ENCODE measurements at regions not wholly inside any gene's neighbourhood (a gene's known extent, or its start where the extent isn't known, plus 50 kb on each side); places are given as distances from the start of the nearest gene placed in this dataset.

DNA sequence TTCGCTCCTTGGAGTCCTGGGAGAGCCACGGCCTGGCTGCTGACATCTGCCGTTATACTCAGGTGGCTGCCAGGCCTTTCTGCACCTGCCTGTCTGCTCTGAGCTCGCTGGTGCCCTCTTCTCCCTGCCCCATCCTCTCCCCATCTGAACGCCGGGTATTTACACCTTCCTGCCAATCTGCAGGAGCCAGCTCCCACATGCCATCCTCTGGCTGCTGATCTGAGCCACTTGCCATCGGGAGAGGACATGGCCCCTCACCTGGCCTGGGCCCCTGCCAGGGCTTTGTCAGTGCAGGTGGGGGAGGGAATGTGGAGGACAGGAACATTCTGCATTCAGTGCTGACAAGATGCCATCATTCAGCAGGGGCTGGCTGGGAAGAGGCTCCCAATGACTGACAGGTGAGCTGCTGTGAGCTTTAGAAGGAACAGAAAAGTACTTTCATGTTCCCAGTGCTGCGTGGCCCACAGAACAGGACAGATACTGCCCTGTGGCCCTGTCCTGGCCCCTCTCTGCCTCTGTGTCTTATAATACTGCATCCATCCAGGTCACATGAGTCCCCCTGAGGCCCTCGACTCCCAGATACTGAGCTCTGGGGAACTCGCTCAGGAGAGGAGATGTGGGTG lies 96.3 kb upstream of the ZNF469 start:
- TF ChIP-seq, protein P1, sequence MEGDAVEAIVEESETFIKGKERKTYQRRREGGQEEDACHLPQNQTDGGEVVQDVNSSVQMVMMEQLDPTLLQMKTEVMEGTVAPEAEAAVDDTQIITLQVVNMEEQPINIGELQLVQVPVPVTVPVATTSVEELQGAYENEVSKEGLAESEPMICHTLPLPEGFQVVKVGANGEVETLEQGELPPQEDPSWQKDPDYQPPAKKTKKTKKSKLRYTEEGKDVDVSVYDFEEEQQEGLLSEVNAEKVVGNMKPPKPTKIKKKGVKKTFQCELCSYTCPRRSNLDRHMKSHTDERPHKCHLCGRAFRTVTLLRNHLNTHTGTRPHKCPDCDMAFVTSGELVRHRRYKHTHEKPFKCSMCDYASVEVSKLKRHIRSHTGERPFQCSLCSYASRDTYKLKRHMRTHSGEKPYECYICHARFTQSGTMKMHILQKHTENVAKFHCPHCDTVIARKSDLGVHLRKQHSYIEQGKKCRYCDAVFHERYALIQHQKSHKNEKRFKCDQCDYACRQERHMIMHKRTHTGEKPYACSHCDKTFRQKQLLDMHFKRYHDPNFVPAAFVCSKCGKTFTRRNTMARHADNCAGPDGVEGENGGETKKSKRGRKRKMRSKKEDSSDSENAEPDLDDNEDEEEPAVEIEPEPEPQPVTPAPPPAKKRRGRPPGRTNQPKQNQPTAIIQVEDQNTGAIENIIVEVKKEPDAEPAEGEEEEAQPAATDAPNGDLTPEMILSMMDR (IDR thresholded peaks at IDR 0.05), result no peak
- TF ChIP-seq POLR2A (IDR thresholded peaks at IDR 0.05), result no peak
